ENCODE measurements at regions not wholly inside any gene's neighbourhood (a gene's known extent, or its start where the extent isn't known, plus 50 kb on each side); places are given as distances from the start of the nearest gene placed in this dataset.
"Not testable (repeated sequence)": the region's sequence is repeated elsewhere in the genome, so short reads cannot be mapped to it uniquely, and the experiment has no call there.

- not testable (repeated sequence) for TF ChIP-seq CTCF, POLR2A (IDR thresholded peaks at IDR 0.05)
Measured at GRCh38 chr15:22371246-22371834, 87.4 kb upstream of the GOLGA6L22 start.

Data from adrenal gland (tissue), 5 donors.